Stimulated activated CD8-positive, alpha-beta memory T cell treated with anti-CD3 and anti-CD28 coated beads, Interleukin-2, amount 100 ng/mL, for 1 hour (primary cell): ENCODE measurements at regions not wholly inside any gene's neighbourhood (a gene's known extent, or its start where the extent isn't known, plus 50 kb on each side); places are given as distances from the start of the nearest gene placed in this dataset.

ENCODE experiments used
- DNase-seq, 2 donors: peaks; one replicate each; pipeline ENCODE4 v3.0.0-alpha.2; 2020; ENCODE audit warnings: low read depth in 2 of 2

DNA sequence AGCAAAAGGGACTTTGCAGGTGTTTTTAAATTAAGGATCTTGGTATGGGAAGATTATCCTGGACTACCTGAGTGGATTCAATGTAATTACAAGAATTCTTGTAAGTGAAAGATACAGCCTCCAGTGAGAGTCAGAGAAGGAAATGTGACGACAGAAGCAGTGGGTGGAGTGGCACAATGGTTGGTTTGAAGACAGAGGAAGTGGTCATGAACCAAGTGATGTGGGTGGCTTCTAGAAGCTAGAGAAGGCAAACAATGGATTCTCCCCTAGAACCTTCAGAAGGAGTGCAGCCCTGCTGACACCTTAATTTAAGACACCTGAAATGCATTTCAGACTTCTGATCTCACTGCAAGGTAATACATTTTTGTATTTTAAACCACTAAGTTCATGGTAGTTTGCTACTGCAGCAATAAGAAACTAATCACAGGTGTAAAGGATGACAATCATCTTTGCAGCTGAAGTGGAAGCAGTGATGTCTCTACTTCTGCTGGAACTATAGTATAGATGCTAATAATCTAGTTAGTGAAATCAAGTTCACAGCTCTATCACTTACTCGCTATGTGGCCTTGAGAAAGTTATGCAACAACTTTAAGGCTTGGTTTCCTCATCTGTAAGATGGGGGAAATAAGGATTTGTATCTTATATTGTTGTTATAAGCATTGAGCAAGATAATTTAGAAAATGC, 403.4 kb upstream of the SUCLG2 start:
- peak; percentile 14 to 15 for DNase-seq

DNA sequence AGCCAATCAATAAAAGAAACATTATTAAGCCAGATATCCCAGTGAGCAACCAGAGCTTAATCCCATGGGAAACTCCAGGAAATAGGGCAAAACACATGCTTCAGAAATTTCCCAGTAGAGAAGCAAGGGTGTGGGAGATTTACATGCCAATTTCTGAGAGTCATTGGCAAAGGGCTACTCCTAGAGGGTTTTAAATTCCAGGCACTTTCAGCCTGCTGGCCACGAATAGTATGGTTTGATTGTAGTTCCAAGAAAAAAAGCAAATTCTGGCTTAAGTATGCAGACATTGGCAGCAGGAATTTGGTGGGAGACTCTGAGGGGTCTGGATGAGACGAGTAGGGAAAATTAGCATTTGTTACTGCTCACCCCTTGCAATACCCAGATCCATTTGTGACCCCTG, 402.1 kb upstream of the SUCLG2 start:
- no peak for DNase-seq

DNA sequence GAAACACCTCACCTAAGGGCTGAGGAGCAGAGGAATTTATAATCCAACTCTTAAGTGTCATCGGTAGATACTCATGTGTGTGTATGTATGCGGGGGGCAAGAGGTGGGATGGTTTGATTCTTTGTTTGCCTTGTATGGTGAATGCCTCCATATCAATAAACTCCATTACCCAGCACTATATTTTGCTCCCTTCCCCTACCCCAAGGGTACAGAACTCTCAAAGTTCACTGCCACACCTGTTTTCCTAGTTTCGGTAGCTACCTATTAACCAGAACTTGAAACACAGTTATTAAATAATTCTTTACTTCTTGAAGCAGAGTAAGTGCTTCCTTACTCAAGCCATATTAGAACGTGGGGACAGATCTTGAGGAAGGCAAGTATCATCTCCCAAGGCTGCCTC, 400.8 kb upstream of the SUCLG2 start:
- DNase-seq: no peak

DNA sequence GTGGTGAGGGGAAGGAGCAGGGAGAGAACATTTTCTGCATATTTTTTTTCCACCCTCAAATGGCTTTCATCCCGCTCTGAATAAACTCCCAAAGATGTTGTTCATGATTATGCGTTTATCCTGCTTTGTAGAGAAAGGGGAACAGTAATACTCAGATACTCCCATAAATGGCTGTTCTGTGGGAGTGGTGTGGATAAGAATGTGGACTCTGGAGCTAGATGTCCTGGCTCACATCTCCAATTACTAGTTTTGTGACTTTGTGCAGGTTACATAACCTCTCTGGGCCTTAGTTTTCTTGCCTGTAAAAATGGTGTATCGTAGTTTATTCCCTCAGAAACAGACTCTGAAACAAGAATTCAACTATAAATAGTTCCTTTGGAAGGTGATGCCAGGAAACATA, 395.4 kb upstream of the SUCLG2 start:
- no peak for DNase-seq

DNA sequence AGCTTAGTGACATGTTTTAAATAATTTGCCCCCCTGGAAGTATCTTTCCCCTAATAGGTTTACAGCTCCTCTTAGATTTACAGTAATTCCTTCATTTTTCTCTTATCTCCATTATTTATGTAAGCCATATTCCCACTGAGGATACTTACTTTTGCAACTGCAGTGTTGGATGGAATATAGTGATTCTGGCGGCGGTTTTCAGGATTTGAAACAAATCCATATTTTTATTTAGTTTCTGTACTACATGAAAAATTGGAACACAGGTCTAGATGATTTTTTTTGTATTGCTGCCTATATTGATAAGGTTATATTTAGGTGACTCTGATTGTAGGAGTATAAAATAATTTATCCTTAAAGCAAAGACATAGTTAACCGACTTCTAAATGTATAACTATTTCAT, 391.6 kb upstream of the SUCLG2 start:
- no peak for DNase-seq

DNA sequence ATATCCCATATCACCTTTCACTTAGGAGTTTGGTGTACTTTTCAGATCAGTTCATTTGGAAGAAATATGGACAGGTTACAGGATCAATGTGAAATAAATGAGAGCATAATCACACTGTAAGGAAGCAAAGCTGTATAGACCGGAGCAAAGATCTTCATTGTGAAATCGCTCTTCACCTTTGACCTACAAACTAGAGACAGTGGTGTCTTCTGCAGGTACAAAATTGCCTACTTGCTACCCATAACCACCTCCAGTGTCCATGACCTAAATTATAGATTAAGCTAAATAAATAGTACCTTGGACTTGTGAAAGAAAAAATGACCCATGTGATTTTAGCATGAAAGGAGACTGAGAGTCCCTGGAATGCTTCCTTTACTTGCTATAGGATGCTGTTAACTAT, 379.5 kb upstream of the SUCLG2 start:
- no peak for DNase-seq

DNA sequence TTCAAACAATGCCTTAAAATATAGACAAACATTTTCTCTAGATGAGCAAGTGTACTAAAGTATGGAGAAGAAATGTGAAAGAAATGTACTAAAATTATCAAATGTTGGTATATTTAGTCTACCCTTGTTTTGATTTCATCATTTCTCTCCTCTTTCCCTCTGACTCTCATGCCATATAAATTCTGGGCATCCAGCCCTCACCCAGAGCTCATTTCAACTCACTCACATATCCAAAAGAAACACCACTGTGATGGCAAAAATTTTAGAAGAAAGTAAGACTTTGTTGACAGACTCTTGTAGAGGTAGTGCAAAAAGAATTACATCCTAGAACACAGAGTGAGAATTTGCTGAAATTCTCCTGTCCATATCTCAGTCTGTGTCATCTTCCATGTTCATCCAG, 377.8 kb upstream of the SUCLG2 start:
- DNase-seq: no peak

DNA sequence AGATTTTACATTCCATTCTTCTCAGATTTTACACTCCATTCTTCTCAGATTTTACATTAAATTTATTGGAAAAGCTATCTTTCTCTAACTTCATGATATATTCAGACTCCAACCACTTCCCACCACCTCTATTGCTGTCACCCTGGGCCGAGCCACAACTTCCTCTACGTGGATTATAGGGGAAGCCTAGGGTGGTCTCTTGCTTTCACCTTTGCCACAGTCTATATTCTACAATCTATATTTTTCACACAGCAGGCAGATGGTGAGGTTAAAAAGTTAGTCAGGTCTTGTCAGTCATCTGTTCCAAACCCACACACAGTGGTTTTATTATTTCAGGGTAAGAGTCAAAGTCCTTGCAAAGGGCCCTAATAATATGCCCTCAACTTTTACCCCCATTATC, 370.8 kb upstream of the SUCLG2 start:
- DNase-seq: no peak

DNA sequence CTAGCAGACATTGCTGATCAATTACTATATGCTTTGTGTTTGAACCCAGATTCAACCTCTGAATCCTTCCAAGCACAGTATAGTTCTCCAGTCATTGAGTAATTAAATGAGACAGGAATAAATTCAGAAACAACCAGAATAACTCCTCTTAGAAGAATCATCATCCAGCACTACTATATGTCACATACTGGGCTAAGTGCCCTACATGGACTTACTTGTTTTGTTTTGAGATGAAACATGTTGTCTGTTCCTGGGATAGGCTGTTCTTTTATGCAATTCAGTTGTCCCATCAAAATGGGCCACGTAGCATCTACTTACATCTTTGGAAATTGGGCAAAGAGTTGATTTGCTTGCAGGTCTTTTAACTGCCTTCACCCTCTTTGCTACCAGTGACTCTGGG, 365.5 kb upstream of the SUCLG2 start:
- no peak for DNase-seq

DNA sequence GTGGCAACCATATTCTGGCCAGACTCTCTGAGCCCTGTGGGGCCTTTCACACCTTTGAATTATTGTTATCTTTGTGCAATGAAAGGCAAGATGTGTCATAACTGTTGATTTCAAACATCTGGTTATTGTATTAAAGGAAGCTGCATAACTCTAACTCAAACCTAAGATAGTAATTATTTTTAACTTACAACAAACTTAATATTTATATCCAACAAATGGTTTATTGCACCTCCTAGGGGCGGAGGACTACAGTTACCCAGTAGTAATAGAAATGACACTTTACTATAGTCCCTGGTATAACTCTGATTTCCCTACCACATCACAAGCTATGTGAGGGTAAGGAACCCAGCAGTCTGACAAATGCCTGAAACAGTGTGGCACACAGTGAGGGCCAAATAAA, 363.9 kb upstream of the SUCLG2 start:
- DNase-seq: no peak

DNA sequence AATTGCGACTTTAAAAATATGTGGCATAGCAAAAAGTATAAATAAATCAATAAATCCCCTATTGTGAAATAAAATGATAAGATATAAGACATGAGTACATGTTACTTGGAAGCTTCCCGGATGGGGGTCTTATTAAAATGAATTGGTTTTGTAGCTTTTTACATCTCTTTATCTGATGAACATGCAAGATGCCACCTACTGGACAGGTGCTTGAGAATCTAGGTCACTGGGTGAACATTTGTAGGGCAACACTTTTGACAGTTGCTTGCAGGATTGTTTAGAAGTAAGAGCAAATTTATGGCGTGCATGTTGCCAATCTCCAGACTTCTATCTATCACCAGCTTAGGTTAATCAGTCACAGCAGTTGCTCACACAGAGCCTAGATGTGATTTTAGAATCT, 362.7 kb upstream of the SUCLG2 start:
- DNase-seq: no peak

DNA sequence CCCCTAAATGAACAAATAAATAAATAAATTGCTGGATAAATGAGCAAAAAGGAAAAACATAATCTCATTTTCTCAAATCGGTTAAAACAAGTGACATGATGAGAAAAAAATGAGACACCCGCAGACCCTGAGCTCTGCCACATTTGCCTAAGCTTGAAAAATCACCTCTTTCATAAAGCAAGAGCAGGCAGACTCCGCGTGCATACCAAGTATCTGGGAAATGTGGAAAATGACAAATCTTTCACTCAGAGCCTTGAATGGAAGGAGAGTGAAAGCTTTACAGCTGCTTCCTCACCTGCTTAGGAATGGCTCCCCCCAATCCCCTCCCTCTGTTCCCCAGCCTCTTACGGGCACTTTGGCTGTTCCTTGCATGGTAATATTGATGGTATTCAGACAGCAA, 355.5 kb upstream of the SUCLG2 start:
- no peak for DNase-seq

DNA sequence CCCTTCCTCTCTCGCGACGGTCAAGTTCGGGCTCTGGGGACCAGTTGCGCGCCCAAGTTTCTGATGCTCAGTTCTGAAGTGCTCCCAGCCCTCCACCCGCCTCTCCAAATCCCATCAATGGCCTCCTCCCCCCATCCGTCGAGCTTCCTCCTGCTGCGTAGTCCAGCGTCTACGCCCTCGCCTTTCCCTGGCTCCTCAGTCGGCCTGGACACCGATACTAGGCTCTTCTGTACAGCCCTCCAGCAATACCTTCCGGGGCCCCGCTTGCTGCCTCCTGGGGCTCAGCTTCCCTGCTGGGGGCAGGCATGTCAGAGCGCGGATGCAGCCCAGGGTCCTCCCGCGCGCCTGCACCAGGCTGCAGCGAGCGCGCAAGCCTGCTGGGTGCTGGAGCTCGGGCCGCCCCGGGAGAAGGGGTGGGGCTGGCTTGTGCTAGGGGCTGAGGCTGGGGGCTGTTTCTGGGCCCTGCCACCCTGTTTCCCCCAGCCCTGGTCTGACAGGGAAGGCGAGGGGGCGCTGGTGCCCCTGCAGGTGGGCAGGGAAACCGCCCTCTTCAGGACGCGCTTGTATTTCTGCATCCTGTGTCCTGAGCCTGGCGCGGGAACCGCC, 353.3 kb upstream of the SUCLG2 start:
- DNase-seq: no peak

DNA sequence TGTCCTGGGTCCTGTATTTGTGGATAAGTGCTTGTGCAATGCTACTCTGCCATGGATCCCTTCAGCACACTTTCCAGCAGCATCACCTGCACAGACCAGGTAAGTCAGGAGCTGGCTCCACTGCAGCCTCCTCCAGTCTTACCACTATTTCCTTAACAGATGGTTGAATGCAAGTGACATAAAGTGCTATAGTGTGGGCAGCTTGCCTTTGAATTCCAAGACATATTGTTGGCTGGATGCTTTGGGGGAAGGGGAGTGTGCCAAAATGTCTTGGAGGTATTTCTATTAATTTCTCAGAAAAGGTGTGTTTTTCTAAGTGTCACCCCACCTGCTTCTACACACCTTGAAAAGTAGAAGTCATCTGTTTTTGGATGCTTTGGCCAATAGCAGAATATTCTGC, 352.2 kb upstream of the SUCLG2 start:
- no peak for DNase-seq

DNA sequence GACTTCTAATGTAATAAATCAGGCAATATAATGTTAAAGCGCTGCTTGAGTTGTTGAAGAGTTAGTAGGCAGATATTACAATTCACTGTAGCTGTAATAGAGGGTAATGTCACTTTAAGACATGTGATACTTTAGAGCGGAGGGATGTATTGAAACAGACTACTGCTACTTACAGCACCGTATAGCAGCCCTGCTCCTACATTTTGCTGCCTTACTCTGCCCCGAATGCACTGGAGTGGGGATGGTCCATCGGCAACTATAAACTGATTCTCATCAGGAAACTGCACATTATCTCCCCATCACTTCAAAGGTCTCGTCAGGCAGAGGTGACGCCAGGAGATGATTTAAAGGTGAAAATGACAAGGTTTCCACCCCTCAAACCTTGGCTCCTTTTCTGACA, 349.7 kb upstream of the SUCLG2 start:
- DNase-seq: no peak

DNA sequence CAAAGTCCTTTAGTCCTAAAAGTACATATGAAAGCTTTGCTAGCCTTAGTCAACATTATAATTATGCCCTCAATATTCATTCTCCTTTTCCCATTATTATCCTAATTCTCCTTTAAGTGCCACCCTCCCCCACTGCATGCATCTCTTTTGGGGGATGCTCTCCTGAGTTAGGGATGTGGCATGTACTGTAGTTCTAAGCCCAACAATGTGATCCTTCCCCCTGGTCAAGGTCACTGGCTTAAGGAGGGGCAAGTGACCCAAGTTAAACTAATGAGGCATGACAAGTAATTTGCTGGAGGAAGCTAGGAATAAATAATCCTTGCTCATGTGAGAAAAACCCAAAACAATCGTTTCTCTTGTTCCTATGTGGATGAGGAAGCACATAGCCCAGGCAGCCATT, 343.9 kb upstream of the SUCLG2 start:
- no peak for DNase-seq

DNA sequence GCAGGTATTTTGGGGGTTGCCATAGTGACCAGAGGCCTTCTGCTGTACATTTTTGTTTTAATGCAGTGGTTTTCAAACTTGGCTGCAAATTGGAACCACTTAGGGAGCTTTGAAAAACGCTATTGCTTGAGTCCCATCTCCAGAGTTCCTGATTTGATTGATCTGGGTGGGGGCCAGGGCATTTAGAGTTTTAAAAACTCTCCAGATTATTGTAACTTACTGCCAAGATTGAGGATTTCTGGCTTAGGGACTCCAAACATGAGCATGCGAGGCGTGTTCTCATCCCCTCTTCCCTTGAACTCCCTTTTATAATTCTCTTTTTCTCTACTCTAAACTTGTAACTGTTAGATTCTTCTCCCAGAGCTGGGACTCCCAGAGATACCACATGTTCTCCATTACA, 340.8 kb upstream of the SUCLG2 start:
- DNase-seq: no peak

DNA sequence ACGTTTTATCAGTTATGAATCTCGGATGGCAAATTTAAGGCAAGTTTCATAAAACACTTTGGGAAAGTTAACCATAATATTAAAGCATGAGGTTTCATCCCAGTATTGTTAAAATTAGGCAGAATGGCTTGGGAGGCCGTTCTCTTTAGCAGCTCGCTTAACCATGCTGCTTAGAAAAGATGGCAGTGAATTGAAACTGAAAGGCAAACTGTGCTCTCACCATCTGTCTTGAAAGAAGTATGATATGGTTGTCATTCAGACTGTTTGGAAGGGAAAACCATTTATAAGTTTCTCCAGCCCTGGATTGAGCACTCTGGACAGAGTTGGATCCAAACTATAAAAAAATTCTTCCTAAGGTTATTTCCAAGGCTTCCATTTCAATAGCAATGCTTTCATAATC, 332.3 kb upstream of the SUCLG2 start:
- no peak for DNase-seq

DNA sequence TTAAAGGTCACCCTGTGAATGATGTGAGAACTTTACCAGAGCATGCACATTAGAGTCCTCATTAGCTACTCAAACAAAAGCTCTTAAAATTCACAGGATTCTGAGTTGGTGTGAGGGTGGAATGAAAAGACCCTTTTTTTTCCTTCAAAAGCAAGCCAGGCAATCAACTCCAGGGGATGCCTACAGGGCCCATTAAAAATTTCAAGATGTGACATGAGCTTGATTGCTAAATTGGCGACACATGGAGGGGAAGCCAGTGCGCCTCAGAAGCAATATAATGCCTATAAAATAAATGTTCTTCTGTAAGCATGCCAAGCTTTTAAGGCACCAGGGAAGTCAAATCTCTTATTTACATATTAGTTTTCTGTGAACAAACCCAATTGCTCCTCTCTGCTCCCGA, 328.8 kb upstream of the SUCLG2 start:
- no peak for DNase-seq

DNA sequence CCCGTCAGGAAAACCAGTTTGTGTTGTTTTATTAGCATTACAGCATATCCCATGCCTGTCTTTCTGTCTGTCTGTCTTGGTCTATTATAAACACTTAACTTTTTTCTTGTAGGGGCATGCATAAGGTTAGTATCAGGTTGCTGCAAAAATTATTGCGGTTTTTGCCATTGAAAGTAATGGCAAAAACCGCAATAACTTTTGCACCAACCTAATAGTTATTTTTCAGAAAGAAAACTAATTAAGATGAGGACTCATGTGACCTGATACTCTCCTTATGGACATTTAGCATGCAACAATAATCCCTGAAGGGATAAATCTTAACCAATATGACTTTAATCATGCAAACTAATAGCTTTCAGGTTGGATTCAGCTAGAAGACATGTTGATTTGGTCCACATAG, 326.7 kb upstream of the SUCLG2 start:
- no peak for DNase-seq

DNA sequence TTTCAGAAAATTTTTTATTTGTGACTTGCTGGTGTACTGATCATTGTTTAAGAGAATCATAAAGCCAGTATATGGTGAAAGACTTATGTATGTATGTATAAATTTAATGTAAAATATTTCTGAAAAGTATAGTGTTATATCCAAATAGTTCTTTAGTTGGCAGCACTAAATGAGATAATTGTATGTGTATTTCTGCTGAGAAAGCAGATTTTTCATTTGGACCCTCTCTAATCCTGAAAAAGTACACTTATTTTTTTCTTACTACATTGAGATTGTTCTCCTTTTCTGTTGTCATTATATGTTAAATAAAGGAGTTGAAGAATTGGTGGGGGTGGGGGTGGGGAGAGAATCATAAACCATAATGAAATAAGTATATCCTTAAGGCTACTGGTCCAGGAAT, 324.9 kb upstream of the SUCLG2 start:
- DNase-seq: no peak

DNA sequence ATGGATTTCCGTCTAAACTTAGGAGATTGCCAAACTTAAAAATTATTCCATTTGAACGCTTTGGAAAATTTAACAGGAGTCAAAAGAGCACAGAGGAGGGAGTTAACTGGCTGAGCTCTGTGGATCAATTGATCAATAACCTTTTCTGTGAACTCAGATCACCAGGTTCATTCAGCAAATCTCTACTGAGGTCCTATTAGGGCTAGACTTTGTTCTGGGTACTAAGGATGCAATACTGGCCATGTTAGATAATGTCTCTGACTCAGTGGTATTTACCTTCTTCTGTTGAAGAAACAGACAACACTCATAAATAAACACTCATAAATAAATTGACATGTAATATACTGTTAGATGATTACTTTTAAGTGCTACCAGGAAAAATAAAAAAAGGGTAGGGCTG, 323.4 kb upstream of the SUCLG2 start:
- no peak for DNase-seq

DNA sequence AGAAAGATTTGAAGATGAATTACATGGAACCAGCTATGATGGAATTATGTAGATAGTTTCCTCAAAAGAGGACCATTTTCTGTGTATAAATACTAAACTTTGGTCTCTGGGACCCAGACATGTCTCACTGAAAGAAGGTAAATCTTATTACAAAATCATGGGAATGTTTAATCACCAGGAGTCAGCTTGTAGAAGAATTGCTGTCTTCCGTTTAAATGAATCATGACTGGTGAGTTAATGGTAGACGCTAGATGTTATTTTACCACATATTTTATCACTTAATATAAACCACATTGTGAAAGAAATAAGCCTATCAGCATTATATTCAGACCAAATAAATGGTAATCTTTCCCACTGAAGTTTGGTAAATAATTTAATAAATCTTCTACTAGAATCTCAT, 322.3 kb upstream of the SUCLG2 start:
- DNase-seq: no peak

DNA sequence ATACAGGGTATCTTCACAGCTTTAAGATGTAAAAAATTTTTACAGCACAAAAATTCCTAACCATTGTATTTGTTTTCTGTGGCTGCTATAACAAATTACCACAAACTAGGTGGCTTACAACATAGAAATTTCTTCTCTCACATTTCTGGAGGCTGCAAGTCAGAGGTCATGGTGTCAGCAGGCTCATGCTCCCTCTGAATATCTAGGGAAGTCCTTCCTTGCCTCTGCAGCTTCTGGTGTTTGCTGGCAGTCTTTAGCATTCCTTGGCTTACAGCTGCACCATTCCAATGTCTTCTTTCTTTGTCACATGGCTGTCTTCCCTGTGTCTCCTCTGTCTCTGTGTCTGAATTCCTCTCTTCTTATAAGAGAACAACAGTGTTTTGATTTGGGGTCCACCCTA, 310.2 kb upstream of the SUCLG2 start:
- no peak for DNase-seq
